ENCODE measurements at regions not wholly inside any gene's neighbourhood (a gene's known extent, or its start where the extent isn't known, plus 50 kb on each side); places are given as distances from the start of the nearest gene placed in this dataset.

DNA sequence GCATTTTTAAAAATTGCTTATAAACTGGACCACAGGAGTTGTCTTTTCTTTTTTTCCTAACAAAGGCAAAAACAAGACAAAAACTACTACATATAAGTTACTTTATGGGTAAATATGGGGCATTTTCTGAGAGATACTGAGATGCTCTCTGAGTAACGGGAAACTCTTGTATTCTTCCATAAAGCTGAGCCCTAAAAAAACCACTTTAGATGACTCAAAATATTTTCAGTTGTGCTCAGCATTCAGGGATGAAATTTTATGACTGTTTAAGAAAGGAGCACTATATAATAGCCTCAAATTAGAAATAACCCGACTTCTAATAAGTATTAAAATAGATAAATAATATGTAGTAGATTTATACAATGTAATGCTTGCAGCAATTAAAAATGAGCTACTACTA, 644.5 kb downstream of the KCTD16 start:
- TF ChIP-seq, protein P1, sequence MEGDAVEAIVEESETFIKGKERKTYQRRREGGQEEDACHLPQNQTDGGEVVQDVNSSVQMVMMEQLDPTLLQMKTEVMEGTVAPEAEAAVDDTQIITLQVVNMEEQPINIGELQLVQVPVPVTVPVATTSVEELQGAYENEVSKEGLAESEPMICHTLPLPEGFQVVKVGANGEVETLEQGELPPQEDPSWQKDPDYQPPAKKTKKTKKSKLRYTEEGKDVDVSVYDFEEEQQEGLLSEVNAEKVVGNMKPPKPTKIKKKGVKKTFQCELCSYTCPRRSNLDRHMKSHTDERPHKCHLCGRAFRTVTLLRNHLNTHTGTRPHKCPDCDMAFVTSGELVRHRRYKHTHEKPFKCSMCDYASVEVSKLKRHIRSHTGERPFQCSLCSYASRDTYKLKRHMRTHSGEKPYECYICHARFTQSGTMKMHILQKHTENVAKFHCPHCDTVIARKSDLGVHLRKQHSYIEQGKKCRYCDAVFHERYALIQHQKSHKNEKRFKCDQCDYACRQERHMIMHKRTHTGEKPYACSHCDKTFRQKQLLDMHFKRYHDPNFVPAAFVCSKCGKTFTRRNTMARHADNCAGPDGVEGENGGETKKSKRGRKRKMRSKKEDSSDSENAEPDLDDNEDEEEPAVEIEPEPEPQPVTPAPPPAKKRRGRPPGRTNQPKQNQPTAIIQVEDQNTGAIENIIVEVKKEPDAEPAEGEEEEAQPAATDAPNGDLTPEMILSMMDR (optimal IDR thresholded peaks at IDR 0.05 in 1 of 3, IDR thresholded peaks at IDR 0.05 in 1 of 3, conservative IDR thresholded peaks at IDR 0.05 in 1 of 3; ENCODE audit: extremely low read depth in 1 of 3, insufficient read depth in 2 of 3, low read length in 3 of 3) = no peak
- no peak for TF ChIP-seq EZH2 (IDR thresholded peaks at IDR 0.05; ENCODE audit: low read length)

All from keratinocyte (primary cell).